MV-4-11 (cell line): ENCODE measurements at regions not wholly inside any gene's neighbourhood (a gene's known extent, or its start where the extent isn't known, plus 50 kb on each side); places are given as distances from the start of the nearest gene placed in this dataset.
"Not testable (repeated sequence)": the region's sequence is repeated elsewhere in the genome, so short reads cannot be mapped to it uniquely, and the experiment has no call there.

Experiments
- DNase-seq: peaks from one replicate; lab custom pipeline; 2025; lab: John Stamatoyannopoulos, UW

DNA sequence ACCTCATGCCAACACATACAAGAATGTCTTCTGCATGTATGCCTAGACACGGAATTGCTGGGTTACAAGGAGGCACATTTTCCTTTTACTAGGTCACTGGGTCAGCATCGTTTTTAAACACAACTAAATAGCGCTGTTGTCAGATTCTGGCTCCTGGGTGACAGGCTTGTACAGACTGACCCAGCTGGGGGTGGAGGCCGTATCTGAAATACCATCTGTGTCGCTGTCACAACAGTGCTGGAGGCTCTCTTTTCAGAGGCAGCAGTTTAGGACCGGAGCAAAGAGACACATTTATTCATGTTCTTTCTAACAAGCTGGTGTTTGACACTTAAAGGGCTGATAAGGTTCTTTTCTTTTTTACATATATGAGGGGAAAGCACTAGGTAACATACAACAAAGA, 403.0 kb upstream of the ASIC2 start:
- DNase-seq, result no peak

DNA sequence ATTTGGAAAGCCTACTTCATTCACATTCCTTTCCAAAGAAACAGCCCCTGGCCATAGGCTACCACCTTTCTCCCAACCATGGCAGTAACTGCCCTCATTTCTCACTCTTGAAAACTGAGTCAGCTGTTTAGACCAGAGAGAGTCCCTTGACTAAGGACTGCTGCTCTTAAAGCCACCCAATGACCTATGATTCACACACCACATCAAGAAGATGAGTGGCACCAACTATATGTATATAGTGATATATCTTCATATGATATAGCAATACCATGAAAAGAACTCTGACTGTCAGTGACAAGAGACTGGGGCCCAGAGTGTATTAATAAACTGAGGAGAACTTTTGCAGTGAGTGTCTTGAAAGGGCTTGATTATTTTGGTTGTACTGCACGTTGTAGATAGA, 404.5 kb upstream of the ASIC2 start:
- no peak for DNase-seq

DNA sequence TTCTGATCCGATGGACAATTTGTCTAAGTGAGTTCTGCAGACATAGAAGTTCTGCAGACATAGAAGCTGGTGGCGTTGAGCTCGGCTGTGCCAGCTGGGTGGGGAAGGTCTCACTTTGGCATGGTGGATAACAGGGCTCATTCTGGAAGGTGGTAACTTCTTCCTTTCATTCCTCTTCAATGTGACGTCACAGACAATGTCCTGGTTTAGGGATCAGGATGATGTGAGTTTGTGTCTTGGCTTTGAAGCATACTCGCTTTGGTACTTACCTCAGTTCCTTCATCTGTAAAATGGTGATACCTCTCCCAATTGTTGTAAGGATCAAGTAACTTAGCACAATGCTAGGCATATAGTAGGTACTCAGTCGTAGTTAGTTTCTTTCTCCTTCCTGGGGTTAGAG, 408.8 kb upstream of the ASIC2 start:
- DNase-seq, result no peak

DNA sequence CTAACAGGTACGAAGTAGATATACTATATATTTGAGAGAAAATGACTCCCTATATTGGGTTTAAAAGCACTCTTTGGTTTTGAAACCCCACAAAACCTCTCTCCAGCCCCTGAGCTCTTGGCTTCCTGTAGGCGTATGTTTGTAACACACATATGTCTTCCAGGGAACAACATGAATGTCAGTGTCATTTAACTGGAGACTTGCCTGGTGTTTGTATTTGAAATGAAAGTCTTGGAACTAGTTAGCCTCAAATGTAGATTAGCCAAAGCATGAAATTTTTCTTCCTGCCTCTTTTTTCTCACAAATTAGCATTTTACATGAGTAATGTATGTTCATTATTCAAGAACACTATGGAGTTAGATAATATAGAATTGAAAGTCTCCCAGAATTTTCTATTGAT, 411.8 kb upstream of the ASIC2 start:
- no peak for DNase-seq

DNA sequence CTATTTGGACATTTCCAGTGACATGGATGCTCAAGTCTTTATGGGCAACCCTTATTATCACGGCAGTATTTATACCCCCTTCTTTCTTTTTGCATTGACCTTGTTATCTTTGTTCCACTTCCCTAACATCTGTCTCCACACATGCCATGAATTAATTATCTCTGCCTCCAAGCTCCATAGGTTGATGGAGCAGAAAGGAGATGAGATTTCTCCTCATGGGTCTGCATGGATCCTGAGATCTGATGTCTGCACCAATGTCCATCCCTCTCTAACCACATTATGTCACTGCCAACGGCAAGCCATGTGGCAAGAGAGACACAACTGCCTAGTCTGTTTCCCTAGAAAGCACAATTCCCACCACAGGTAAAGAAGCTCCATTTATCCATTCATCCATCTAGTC, 416.8 kb upstream of the ASIC2 start:
- no peak for DNase-seq

DNA sequence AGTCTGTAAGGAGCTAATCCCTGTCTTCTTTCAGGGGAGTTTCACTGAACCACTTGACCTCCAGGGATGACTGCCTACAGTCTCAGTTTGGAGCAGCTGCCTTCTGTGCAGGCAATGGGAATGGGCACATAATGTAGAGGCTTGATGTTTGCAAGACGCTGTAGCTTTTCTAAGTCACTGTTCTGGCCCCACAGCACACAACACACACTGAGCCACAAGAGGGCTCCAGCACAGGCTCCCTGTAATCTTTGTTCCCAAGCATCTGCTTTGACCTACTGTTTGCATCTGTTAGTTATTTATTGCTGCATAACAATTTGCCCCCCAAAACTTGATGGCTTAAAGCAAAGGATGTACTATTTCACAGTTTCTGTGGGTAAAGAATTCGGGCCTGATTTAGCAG, 419.0 kb upstream of the ASIC2 start:
- no peak for DNase-seq

DNA sequence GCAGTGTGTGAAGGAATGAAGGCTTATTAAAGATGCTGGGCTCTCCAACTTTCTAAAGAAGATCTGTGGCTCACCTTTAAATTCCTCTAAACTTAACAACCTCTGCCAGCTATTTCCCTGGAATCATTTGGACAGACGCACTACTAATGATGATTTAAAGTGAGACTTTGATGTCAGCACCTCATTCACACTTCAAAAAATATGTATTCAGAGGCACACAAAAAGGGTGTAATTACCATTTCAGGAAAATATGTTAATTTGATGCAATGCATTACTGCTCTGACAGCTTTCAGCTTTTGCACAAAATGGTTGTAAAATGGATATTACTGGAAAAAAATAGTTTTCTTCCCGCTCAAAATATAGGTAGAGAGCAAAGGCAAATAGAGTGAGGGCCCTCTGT, 423.9 kb upstream of the ASIC2 start:
- no peak for DNase-seq

DNA sequence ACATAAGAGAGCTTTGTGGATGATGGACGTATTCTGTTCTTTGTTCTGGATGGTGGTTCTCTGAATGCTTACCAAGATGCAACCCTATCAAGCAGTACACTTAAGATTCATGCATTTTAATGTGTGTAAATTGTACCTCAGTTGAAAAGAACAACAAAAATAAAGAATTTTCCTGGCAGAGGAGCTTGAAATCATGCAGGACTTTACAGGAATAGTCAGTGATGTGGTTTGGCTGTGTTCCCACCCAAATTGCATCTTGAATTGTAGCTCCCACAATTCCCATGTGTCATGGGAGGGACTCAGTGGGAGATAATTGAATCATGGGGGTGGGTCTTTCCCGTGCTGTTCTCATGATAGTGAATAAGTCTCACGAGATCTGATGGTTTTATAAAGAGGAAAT, 430.6 kb upstream of the ASIC2 start:
- not testable (repeated sequence) for DNase-seq

DNA sequence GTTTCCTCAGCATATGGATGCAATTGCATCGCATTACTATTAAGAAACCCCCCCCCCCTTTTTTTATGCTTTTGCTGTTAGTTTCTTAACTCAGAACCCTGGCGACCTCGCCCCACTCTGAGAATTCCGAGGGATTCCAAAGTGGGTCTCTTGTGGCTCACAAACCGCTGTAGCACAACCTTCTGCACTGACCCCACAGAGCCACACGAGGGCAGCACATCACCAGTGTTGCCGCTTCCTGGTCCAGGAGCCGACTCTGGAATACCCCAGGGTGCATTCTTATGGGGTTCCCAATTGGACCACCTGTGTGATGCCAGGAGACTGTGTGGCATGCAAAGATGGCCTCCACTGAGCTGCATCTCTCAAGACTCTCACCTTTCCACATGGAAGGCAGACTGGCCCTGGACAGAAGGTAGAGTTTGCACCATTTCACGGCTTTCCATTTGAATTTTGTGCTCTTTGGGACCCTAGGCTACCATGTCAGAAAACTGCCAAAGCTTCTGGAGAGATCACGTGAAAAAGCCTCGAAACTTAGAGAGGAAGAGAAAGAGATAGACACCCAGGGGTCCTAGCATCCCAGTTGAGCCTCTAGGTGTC, 432.7 kb upstream of the ASIC2 start:
- DNase-seq, result peak; percentile 8

DNA sequence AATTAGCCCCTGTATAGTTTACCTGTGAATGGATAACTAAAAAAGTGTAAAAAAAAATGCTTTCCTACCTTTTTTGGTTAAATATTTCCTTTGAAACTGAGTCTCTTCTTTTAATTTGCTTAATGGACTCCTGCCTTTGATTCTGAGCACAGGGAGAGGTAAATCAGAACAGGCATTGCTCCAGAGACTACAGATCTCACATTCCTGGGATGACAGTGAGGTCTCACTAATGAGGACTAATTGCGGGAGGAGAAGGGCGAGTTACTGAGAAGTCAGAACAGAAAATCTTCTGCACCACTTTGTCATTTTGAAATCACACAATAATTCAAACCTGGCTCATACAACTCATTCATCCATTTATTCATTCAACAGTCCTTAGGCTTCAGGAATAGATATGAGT, 437.0 kb upstream of the ASIC2 start:
- DNase-seq, result no peak

DNA sequence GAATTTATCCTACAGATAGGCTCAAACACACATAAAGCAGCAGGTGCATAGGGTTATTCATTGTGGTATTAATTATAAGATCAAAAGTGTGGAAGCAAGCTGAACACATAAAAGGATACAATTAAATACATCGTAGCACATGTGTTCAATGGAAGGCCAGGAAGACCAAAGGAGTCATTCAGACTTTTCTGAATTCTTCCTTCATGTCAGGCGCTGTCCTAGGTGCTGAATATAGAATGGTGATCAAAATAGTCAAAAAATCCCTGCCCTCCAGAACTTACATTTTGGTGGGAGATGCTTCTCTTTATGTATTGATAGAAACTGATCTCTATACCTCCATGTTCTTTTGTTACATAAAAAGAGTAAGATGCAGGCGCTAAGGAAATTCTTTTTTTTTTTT, 439.0 kb upstream of the ASIC2 start:
- no peak for DNase-seq

DNA sequence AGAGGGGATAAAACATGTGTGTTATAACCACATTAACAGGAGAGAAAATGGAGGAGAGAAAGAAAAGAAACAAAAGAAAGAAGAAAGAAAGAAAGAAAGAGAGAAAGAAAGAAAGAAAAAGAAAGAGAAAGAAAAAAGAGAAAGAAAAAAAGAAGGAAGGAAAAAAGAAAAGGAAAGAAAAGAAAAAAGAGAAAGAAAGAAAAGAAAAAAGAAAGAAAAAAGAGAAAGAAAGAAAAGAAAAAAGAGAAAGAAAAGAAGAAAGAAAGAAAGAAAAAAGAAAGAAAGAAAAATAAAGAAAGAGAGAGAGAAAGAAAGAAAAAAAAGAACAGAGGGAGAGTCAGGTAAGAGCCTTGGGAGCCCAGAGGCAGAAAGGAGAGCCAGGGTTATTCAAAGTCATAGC, 446.6 kb upstream of the ASIC2 start:
- DNase-seq, result no peak

DNA sequence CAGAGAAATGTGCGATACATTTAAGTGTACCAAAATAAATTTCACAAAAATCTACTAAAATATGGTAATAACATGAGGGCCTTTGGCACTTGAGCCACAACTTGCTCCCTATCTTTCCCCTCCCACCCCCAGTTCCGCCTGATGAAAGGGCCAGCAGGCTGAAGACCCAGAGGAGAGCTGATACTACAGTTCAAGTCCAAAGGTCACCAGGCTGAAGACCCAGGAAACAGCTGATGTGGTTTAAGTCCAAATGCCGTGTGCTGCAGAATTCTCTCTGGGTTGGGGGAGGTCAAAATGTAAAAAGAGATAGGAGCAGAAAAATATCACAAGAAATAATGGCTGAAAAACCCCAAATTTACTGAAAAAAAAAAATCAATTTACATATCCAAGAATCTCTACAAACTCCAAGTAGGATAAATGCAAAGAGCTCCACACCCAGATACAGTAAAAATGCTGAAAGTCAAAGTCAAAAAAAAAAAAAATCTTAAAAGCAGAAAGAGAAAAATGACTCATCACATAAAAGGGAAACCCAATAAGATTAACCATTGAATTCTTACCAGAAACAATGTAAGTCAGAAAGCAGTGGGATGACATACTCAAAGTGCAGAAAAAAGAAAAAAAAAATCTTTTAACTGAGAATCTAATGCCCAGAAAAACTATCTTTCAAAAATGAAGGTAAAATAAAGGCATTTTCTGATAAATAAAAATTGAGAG, 452.1 kb upstream of the ASIC2 start:
- no peak for DNase-seq

DNA sequence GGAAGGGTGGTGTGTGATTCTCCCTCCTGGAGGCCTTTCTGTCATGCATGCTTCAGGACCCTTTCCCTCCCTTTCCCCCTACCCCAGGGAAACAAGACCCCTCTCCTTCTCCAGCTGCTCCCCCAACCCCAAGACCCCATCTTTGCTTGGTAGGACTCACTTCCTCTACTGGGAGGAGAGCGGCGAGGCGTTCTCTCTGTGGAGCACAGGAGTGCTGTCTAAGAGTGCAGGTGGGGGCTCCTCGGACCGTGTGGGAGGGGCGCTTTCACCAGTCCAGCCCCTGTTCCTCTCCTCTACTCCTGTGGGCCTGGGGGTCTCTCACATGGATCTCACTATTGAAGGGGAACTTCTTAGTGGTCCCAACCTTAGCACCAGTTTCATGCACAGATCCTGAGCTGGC, 456.1 kb upstream of the ASIC2 start:
- no peak for DNase-seq

DNA sequence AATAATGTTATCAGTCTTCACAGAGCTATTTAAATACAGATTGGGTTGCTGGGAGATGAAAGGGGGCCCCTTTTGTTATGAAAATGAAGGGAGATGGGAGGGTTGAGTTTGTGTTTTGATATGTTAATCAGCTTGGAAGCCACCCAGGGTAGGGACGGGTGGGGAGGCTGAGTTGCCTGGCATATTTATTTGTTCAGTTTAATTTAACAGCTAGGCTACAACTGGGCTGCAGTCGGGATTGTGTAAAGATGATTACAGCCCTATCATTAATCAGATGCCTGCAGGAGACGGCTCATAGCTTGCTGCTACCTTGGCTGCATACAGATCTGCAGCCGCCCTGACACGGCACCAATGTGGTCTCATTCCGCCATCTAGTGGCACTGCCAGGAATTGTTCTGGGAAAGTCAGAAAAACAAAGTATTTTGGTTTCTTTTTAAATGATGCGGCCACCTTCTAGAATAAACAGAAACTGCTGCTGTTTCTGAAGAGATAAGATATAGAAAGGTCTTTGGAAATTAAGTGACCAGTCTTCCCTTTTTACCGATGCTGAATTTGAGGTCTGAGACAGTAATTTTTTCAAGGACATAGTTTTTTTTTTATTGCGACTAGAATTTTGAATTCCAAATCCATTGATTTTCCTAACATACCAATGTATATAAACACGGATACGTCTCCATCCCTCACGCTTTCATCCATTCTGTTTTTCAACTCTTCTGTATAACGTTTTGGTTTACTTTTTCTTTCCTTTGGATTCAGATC, 458.0 kb upstream of the ASIC2 start:
- DNase-seq, result peak; percentile 21

DNA sequence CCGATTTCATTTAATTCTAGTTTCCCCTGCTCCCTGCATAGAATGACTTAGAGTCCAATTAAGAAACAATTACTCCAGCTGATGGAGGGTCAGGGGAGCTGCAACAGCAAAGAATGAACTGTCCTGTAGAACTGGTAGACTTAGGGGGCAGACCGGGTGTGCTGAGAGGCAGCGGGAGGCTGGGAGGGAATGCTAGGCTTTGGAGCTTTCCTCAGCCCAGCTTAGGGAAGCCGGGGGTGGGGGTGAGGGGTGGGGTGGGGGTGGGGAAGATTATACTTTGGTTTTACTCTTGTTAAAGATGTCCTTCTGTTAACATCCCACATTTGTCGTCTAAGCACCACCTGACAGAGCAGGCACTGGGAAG, 458.6 kb upstream of the ASIC2 start:
- no peak for DNase-seq

DNA sequence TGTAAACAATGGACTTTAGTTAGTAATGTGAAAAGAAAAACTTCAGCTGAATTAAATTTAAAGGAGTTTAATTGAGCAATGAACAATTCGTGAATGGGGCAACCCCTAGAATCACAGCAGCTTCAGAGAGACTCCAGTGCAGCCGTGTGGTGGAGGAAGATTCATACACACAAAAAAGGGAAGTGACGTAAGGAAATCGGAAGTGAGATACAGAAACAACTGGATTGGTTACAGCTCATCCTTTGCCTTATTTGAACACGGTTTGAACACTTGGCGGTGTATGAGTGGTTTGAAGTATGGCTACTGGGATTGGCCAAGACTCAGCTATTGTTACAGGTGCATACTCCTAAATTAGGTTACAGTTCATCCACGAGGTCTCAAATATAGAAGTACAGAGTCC, 460.4 kb upstream of the ASIC2 start:
- DNase-seq, result peak; percentile 56

DNA sequence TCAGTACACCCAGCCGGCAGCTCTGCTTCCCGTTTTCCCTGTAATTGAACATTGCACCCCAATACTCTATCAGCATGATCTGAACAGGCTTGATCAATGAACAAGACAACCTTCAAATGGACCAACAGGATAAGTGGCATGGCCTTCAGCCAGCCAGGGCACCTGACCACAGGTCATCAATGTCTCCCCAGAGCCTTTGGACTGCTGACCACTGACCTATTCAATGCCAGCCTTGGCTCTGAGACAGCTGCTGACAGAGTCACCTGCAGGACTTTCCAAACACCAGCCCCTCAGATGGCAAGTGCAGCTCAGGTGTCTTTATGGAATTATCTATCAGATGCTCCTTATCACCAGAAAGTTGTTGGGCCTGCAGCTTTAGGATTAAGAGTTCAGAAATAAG, 462.9 kb upstream of the ASIC2 start:
- no peak for DNase-seq

DNA sequence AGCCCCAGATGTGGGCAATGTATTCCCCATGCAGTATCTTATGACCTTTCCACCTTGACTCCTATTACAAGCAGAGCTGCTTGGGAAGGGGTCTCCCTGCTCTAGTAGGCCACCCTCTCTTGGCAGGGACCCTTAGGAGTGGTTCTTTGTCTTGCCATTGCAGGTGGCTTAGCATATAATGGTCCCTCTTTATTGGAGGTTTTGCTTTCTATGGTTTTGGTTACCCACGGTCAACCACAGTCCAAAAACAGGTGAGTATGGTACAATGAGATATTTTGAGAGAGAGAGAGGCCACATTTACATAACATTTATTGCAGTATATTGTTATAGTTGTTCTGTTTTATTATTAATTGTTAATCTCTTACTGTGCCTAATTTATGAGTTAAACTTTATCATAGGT, 472.8 kb upstream of the ASIC2 start:
- no peak for DNase-seq

DNA sequence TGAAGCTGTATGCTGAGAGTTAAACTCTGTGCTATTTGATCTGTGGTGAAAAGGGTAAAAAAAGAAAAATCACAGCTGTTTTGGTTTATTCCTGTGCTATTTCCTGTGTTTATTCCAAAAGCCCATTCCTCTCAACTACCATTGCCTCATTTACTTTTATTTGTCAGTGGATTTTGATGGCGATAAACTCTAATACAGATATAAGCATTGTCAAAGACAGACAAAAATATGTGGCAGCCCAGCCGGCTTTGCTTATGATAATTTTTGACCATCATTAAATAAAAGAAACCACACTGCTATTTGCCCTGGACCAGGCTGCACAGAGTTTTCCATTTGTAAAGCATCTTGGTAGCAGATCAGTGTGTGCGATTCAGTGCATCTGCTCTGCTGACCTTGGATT, 473.6 kb upstream of the ASIC2 start:
- DNase-seq, result no peak

DNA sequence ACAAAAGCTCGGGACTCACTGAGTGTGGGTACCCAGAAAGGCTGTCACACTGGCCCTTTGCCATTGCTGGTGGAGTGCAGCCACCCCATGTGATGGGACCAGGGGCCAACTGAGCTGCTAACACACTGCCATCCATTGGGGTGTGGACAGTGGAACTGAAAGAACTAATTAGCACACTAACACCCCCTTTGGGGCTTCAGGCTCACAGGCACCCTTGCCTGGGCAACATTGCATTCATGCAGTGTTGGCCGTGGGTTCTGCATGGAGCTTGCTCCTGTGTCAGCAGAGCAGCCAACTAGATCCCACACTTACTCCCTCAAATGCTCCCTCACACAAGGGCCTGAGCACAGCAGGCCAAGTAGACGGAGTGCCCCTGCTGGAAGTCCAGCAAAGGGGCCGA, 476.0 kb upstream of the ASIC2 start:
- DNase-seq, result no peak

DNA sequence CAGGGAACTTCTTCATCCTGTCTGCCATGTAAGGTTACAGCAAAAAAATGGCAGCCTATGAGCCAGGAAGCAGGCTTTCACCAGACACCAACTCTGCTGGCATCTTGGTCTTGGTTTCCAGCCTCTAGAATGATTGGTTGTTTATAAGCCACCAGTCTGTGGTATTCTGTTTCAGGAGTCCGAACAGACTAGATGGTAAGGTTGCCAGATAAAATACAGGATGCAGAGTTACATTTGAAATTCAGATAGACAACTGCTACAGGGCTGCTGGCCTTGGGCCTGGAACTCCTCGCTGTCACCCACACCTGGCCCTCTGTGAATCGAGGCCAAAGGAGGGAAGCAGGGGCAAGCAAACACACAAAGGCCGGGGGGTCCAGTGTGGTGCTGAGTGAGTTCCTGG, 478.8 kb upstream of the CCL2 start:
- DNase-seq, result no peak

DNA sequence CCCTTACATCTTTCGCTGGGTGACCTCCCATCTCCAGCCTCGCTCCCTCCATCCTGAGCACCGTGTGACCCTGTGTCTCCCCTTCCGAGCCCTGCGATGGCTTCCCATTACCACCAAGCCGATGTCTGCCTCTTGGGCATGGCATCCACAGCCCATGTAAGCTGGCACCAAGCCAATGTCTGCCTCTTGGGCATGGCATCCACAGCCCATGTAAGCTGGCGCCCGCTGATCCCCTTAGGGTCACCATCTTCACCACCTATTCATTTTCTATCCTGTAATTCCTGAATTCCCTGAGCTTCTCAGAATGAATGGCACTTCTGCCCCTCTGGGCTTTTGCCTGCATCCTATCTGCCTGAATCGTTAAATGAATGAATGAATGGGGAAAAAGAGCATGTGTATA, 478.2 kb upstream of the CCL2 start:
- DNase-seq, result no peak

DNA sequence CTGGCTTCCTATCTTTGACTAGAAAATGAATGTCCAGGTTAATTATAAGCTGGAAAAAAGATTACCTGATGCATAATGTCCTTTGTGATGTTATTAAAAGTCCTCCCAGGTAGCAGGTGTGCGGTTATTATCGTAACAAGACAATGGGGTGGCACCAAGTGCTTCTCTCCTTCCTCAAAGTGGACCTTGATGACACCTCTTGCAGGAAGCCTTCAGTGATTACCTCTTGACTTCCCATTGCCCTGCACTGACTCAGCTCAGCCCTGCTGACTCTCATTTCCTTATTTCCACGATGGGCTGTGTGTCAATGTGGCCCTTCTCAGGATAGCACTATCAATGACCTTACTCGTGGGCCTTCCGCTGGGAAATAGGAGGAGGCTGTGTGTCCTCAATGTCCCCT, 477.4 kb upstream of the CCL2 start:
- peak; percentile 51 for DNase-seq
